GM23338 (cell line): ENCODE measurements at regions not wholly inside any gene's neighbourhood (a gene's known extent, or its start where the extent isn't known, plus 50 kb on each side); places are given as distances from the start of the nearest gene placed in this dataset.

Source experiments
- ATAC-seq: fragments of 200-7000 bp; cut with Tn5 transposase; 3 replicates; pipeline ENCODE4 v1.9.1; 2020
- DNase-seq: peaks from one replicate; pipeline ENCODE4 v3.0.0-alpha.2; 2015; ENCODE audit warnings: low spot score
- H2AFZ ChIP-seq: fragments of 200-600 bp; sonication (generic); 2 replicates; pipeline ENCODE4 v1.8.0; 2016; ENCODE audit warnings: antibody characterized with exemption, mild to moderate bottlenecking, moderate library complexity
- H3F3A ChIP-seq: fragments of 200-600 bp; sonication (generic); replicated peaks from 2 replicates; pipeline ENCODE4 v1.8.0; 2017; ENCODE audit warnings: antibody characterized with exemption, mixed run types, low read depth
- H3K27ac ChIP-seq: fragments of 200-600 bp; sonication (generic); 2 replicates; pipeline ENCODE4 v1.6.1; 2016; ENCODE audit warnings: low read depth
- H3K27me3 ChIP-seq: fragments of 200-600 bp; sonication (generic); 2 replicates; pipeline ENCODE4 v1.8.0; 2016; ENCODE audit warnings: mild to moderate bottlenecking, mixed run types, moderate library complexity; ENCODE audit not compliant: insufficient read depth
- H3K36me3 ChIP-seq: fragments of 200-600 bp; sonication (generic); 2 replicates; pipeline ENCODE4 v1.8.0; 2016; ENCODE audit warnings: mild to moderate bottlenecking; ENCODE audit not compliant: insufficient read depth
- H3K4me1 ChIP-seq: fragments of 200-600 bp; sonication (generic); 2 replicates; pipeline ENCODE4 v1.8.0; 2016; ENCODE audit warnings: mild to moderate bottlenecking, moderate library complexity; ENCODE audit not compliant: insufficient read depth
- H3K4me2 ChIP-seq: fragments of 200-600 bp; sonication (generic); 2 replicates; pipeline ENCODE4 v1.7.1; 2017; ENCODE audit warnings: mixed run types
- H3K4me3 ChIP-seq: fragments of 200-600 bp; sonication (generic); 2 replicates; pipeline ENCODE4 v1.6.1; 2016; ENCODE audit warnings: mixed run types
- H3K79me2 ChIP-seq: fragments of 200-600 bp; sonication (generic); replicated peaks from 2 replicates; pipeline ENCODE4 v1.8.0; 2017; ENCODE audit warnings: mild to moderate bottlenecking; ENCODE audit not compliant: insufficient read depth
- H3K9me2 ChIP-seq: fragments of 200-600 bp; sonication (generic); 2 replicates; pipeline ENCODE4 v1.8.0; 2017; ENCODE audit not compliant: insufficient read depth
- H4K20me1 ChIP-seq: fragments of 200-600 bp; sonication (generic); replicated peaks from 2 replicates; pipeline ENCODE4 v1.8.0; 2017; ENCODE audit warnings: mild to moderate bottlenecking; ENCODE audit not compliant: insufficient read depth
- H3K27ac Mint-ChIP-seq: 2 replicates; pipeline ENCODE4 v1.8.0; 2020; ENCODE audit warnings: inconsistent platforms, mild to moderate bottlenecking, moderate library complexity, mixed read lengths
- H3K27me3 Mint-ChIP-seq: 3 replicates; pipeline ENCODE4 v1.8.0; 2022; ENCODE audit warnings: low read depth, mild to moderate bottlenecking, moderate library complexity, mixed read lengths, inconsistent platforms; ENCODE audit not compliant: insufficient read depth, poor library complexity
- H3K36me3 Mint-ChIP-seq: 3 replicates; pipeline ENCODE4 v1.8.0; 2021; ENCODE audit warnings: low read depth, mild to moderate bottlenecking, inconsistent platforms, moderate library complexity, mixed read lengths
- H3K4me1 Mint-ChIP-seq: 3 replicates; pipeline ENCODE4 v1.8.0; 2020; ENCODE audit warnings: mild to moderate bottlenecking, inconsistent platforms, mixed read lengths
- H3K4me3 Mint-ChIP-seq: 3 replicates; pipeline ENCODE4 v1.8.0; 2021; ENCODE audit warnings: moderate library complexity, mild to moderate bottlenecking, inconsistent platforms, mixed read lengths
- H3K9me3 Mint-ChIP-seq: 3 replicates; pipeline ENCODE4 v1.8.0; 2020; ENCODE audit warnings: moderate library complexity, mild to moderate bottlenecking, inconsistent platforms, mixed read lengths
- EZH2 ChIP-seq: fragments of 200-600 bp; sonication (generic); IDR thresholded peaks from one replicate; pipeline ENCODE4 v1.8.0; 2017; ENCODE audit warnings: antibody characterized with exemption, mild to moderate bottlenecking, low read depth; ENCODE audit not compliant: unreplicated experiment
- EZH2phosphoT487 ChIP-seq: fragments of 200-600 bp; sonication (generic); IDR thresholded peaks from one replicate; pipeline ENCODE4 v1.8.1; 2018; ENCODE audit warnings: antibody characterized with exemption; ENCODE audit not compliant: unreplicated experiment
- JUNB ChIP-seq: IDR thresholded peaks from one replicate; pipeline ENCODE4 v1.6.1; 2016; ENCODE audit warnings: antibody characterized with exemption; ENCODE audit not compliant: unreplicated experiment
- NANOG ChIP-seq: IDR thresholded peaks from 2 replicates; pipeline ENCODE4 v1.6.1; 2016; ENCODE audit warnings: antibody characterized with exemption, borderline replicate concordance
- POLR2AphosphoS5 ChIP-seq: IDR thresholded peaks from 2 replicates; pipeline ENCODE4 v1.6.1; 2016; ENCODE audit warnings: antibody characterized with exemption, low read depth
- STAT1 ChIP-seq: IDR thresholded peaks from one replicate; pipeline ENCODE4 v1.6.1; 2016; ENCODE audit warnings: antibody characterized with exemption; ENCODE audit not compliant: unreplicated experiment
- ZNF114 ChIP-seq: fragments of 250-450 bp; sonication (Bioruptor Pico); IDR thresholded peaks from 2 replicates; pipeline ENCODE4 v1.5.0; 2020; ENCODE audit warnings: mild to moderate bottlenecking, moderate library complexity
- ZNF331 ChIP-seq: fragments of 250-450 bp; sonication (Bioruptor Pico); IDR thresholded peaks from 2 replicates; pipeline ENCODE4 v1.5.0; 2020; ENCODE audit warnings: low read depth, mild to moderate bottlenecking, moderate library complexity
- TF ChIP-seq, protein P1 (sequence below): fragments of 250-450 bp; sonication (Bioruptor Pico); IDR thresholded peaks from 2 replicates; pipeline ENCODE4 v1.5.0; 2020; ENCODE audit warnings: mild to moderate bottlenecking, moderate library complexity
- TF ChIP-seq, protein P2 (sequence below): IDR thresholded peaks from 2 replicates; pipeline ENCODE4 v1.6.1; 2016; ENCODE audit warnings: antibody characterized with exemption
- TF ChIP-seq, protein P3 (sequence below): IDR thresholded peaks from one replicate; pipeline ENCODE4 v1.6.1; 2018; ENCODE audit warnings: antibody characterized with exemption; ENCODE audit not compliant: unreplicated experiment
- TF ChIP-seq, protein P4 (sequence below), 2 experiments: fragments of 200-600 bp in 1 of 2; sonication (generic) in 1 of 2; conservative IDR thresholded peaks; 2 replicates each; pipeline versions ENCODE4 v1.5.1 to v1.6.1; 2016 to 2017; ENCODE audit warnings: antibody characterized with exemption in 2 of 2, low read depth in 2 of 2, mild to moderate bottlenecking in 2 of 2, moderate library complexity in 1 of 2

DNA sequence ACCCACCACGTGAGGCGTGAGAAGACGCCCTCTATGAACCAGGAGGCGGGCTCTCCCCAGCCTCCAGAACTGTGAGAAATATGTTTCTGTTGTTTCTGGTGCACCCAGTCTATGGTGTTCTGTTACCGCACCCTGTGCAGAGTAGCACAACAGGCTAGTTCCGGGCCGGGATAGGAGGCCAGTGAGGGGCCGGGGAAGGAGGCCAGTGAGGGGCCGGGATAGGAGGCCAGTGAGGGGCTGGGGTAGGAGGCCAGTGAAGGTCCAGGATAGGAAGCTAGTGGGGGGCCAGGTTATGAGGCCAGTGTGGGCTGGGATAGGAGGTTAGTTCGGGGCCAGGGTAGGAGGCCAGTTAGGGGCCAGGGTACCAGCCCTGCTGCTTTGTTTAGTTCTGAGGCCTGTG lies 204.6 kb downstream of the BARX2 start:
- H3K27me3 Mint-ChIP-seq = peaks cover 10% of the 10 kb centered on the region
- H3K4me1 ChIP-seq = no peaks in the 10 kb centered on the region
- H4K20me1 ChIP-seq = no peaks in the 10 kb centered on the region
- no peak overlapping the region for H3K4me2 ChIP-seq
- TF ChIP-seq JUNB = no peak
- TF ChIP-seq, protein P1, sequence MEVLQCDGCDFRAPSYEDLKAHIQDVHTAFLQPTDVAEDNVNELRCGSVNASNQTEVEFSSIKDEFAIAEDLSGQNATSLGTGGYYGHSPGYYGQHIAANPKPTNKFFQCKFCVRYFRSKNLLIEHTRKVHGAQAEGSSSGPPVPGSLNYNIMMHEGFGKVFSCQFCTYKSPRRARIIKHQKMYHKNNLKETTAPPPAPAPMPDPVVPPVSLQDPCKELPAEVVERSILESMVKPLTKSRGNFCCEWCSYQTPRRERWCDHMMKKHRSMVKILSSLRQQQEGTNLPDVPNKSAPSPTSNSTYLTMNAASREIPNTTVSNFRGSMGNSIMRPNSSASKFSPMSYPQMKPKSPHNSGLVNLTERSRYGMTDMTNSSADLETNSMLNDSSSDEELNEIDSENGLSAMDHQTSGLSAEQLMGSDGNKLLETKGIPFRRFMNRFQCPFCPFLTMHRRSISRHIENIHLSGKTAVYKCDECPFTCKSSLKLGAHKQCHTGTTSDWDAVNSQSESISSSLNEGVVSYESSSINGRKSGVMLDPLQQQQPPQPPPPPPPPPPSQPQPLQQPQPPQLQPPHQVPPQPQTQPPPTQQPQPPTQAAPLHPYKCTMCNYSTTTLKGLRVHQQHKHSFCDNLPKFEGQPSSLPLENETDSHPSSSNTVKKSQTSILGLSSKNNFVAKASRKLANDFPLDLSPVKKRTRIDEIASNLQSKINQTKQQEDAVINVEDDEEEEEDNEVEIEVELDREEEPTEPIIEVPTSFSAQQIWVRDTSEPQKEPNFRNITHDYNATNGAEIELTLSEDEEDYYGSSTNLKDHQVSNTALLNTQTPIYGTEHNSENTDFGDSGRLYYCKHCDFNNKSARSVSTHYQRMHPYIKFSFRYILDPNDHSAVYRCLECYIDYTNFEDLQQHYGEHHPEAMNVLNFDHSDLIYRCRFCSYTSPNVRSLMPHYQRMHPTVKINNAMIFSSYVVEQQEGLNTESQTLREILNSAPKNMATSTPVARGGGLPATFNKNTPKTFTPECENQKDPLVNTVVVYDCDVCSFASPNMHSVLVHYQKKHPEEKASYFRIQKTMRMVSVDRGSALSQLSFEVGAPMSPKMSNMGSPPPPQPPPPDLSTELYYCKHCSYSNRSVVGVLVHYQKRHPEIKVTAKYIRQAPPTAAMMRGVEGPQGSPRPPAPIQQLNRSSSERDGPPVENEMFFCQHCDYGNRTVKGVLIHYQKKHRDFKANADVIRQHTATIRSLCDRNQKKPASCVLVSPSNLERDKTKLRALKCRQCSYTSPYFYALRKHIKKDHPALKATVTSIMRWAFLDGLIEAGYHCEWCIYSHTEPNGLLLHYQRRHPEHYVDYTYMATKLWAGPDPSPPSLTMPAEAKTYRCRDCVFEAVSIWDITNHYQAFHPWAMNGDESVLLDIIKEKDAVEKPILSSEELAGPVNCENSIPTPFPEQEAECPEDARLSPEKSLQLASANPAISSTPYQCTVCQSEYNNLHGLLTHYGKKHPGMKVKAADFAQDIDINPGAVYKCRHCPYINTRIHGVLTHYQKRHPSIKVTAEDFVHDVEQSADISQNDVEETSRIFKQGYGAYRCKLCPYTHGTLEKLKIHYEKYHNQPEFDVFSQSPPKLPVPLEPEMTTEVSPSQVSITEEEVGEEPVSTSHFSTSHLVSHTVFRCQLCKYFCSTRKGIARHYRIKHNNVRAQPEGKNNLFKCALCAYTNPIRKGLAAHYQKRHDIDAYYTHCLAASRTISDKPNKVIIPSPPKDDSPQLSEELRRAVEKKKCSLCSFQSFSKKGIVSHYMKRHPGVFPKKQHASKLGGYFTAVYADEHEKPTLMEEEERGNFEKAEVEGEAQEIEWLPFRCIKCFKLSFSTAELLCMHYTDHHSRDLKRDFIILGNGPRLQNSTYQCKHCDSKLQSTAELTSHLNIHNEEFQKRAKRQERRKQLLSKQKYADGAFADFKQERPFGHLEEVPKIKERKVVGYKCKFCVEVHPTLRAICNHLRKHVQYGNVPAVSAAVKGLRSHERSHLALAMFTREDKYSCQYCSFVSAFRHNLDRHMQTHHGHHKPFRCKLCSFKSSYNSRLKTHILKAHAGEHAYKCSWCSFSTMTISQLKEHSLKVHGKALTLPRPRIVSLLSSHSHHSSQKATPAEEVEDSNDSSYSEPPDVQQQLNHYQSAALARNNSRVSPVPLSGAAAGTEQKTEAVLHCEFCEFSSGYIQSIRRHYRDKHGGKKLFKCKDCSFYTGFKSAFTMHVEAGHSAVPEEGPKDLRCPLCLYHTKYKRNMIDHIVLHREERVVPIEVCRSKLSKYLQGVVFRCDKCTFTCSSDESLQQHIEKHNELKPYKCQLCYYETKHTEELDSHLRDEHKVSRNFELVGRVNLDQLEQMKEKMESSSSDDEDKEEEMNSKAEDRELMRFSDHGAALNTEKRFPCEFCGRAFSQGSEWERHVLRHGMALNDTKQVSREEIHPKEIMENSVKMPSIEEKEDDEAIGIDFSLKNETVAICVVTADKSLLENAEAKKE (CRISPR knock-in tag) = no peak
- TF ChIP-seq, protein P2, sequence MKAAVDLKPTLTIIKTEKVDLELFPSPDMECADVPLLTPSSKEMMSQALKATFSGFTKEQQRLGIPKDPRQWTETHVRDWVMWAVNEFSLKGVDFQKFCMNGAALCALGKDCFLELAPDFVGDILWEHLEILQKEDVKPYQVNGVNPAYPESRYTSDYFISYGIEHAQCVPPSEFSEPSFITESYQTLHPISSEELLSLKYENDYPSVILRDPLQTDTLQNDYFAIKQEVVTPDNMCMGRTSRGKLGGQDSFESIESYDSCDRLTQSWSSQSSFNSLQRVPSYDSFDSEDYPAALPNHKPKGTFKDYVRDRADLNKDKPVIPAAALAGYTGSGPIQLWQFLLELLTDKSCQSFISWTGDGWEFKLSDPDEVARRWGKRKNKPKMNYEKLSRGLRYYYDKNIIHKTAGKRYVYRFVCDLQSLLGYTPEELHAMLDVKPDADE = no peak
- TF ChIP-seq, protein P3, sequence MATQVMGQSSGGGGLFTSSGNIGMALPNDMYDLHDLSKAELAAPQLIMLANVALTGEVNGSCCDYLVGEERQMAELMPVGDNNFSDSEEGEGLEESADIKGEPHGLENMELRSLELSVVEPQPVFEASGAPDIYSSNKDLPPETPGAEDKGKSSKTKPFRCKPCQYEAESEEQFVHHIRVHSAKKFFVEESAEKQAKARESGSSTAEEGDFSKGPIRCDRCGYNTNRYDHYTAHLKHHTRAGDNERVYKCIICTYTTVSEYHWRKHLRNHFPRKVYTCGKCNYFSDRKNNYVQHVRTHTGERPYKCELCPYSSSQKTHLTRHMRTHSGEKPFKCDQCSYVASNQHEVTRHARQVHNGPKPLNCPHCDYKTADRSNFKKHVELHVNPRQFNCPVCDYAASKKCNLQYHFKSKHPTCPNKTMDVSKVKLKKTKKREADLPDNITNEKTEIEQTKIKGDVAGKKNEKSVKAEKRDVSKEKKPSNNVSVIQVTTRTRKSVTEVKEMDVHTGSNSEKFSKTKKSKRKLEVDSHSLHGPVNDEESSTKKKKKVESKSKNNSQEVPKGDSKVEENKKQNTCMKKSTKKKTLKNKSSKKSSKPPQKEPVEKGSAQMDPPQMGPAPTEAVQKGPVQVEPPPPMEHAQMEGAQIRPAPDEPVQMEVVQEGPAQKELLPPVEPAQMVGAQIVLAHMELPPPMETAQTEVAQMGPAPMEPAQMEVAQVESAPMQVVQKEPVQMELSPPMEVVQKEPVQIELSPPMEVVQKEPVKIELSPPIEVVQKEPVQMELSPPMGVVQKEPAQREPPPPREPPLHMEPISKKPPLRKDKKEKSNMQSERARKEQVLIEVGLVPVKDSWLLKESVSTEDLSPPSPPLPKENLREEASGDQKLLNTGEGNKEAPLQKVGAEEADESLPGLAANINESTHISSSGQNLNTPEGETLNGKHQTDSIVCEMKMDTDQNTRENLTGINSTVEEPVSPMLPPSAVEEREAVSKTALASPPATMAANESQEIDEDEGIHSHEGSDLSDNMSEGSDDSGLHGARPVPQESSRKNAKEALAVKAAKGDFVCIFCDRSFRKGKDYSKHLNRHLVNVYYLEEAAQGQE = no peak
- TF ChIP-seq NANOG = no peak
- no peak for TF ChIP-seq ZNF331 (CRISPR knock-in tag)
- TF ChIP-seq, protein P4, sequence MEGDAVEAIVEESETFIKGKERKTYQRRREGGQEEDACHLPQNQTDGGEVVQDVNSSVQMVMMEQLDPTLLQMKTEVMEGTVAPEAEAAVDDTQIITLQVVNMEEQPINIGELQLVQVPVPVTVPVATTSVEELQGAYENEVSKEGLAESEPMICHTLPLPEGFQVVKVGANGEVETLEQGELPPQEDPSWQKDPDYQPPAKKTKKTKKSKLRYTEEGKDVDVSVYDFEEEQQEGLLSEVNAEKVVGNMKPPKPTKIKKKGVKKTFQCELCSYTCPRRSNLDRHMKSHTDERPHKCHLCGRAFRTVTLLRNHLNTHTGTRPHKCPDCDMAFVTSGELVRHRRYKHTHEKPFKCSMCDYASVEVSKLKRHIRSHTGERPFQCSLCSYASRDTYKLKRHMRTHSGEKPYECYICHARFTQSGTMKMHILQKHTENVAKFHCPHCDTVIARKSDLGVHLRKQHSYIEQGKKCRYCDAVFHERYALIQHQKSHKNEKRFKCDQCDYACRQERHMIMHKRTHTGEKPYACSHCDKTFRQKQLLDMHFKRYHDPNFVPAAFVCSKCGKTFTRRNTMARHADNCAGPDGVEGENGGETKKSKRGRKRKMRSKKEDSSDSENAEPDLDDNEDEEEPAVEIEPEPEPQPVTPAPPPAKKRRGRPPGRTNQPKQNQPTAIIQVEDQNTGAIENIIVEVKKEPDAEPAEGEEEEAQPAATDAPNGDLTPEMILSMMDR (conservative IDR thresholded peaks at IDR 0.05; ENCODE audit: low read depth in 2 of 2) = no peak
- no peak for TF ChIP-seq POLR2AphosphoS5
- TF ChIP-seq STAT1 = no peak
- no peak for TF ChIP-seq EZH2
- TF ChIP-seq ZNF114 (CRISPR knock-in tag) = no peak
- no peak for TF ChIP-seq EZH2phosphoT487
- H3K4me1 Mint-ChIP-seq = no peaks in the 10 kb centered on the region
- H3K9me2 ChIP-seq = no peaks in the 10 kb centered on the region
- ATAC-seq (no peak), DNase-seq (no peak)
- H3K27ac Mint-ChIP-seq = no peak overlapping the region
- no peaks in the 10 kb centered on the region for H3K27me3 ChIP-seq
- H3K79me2 ChIP-seq = no peaks in the 10 kb centered on the region
- H3K9me3 Mint-ChIP-seq = peaks cover 12% of the 10 kb centered on the region; the same call in 2 of the 3 replicates
- no peaks in the 10 kb centered on the region for H3F3A ChIP-seq
- no peak overlapping the region for H3K27ac ChIP-seq
- H2AFZ ChIP-seq = no peak overlapping the region
- H3K4me3 Mint-ChIP-seq = no peak overlapping the region
- no peaks in the 10 kb centered on the region for H3K36me3 ChIP-seq
- H3K36me3 Mint-ChIP-seq = no peaks in the 10 kb centered on the region
- H3K4me3 ChIP-seq = no peak overlapping the region
